CD14-positive monocyte (primary cell): ENCODE measurements at regions not wholly inside any gene's neighbourhood (a gene's known extent, or its start where the extent isn't known, plus 50 kb on each side); places are given as distances from the start of the nearest gene placed in this dataset.

Experiments
- DNase-seq, 3 donors: peaks; one replicate each; pipeline ENCODE4 v3.0.0-alpha.2; 2011 to 2022
- H2AFZ ChIP-seq: 2 replicates; pipeline ENCODE4 v1.6.0; 2012; ENCODE audit warnings: mild to moderate bottlenecking, low read depth, low read length, inconsistent platforms; ENCODE audit not compliant: insufficient read depth, poor library complexity, severe bottlenecking
- H3K27ac ChIP-seq, 2 donors: 1 replicate in 1 of 2; 2 replicates in 1 of 2; pipeline ENCODE4 v1.5.1; 2012 to 2013; ENCODE audit warnings: low read length in 2 of 2, control low read depth in 1 of 2, inconsistent platforms in 1 of 2, low read depth in 1 of 2, mild to moderate bottlenecking in 1 of 2
- H3K27me3 ChIP-seq, 2 donors: one replicate each; pipeline versions ENCODE4 v1.6.0 to v1.6.1; 2011 to 2013; ENCODE audit warnings: low read length in 2 of 2; ENCODE audit not compliant: control insufficient read depth in 2 of 2, insufficient read depth in 2 of 2
- H3K36me3 ChIP-seq, 2 donors: replicated peaks in 1 of 2; 1 replicate in 1 of 2; 2 replicates in 1 of 2; pipeline versions ENCODE4 v1.5.1 to v1.6.1; 2012 to 2013; ENCODE audit warnings: low read length in 2 of 2, control low read depth in 1 of 2, inconsistent platforms in 1 of 2, mild to moderate bottlenecking in 1 of 2; ENCODE audit not compliant: insufficient read depth in 2 of 2, control insufficient read depth in 1 of 2
- H3K4me1 ChIP-seq, 2 donors: 1 replicate in 1 of 2; 2 replicates in 1 of 2; pipeline versions ENCODE4 v1.5.1 to v1.6.1; 2012 to 2013; ENCODE audit warnings: low read length in 2 of 2, control low read depth in 1 of 2, inconsistent platforms in 1 of 2, mild to moderate bottlenecking in 1 of 2, moderate library complexity in 1 of 2; ENCODE audit not compliant: insufficient read depth in 2 of 2, control insufficient read depth in 1 of 2
- H3K4me2 ChIP-seq: replicated peaks from 2 replicates; pipeline ENCODE3; 2012; ENCODE audit warnings: low read length, moderate library complexity, mild to moderate bottlenecking; ENCODE audit not compliant: poor library complexity, severe bottlenecking; ENCODE audit errors: extremely low read depth
- H3K4me3 ChIP-seq, 3 experiments: fragments of 200-600 bp in 1 of 3; sonication (generic) in 1 of 3; replicated peaks in 1 of 3; 1 replicate in 2 of 3; 2 replicates in 1 of 3; pipeline ENCODE4 v1.5.1; 2011 to 2013; ENCODE audit warnings: low read length in 3 of 3, mild to moderate bottlenecking in 3 of 3, control low read depth in 2 of 3, low read depth in 2 of 3, inconsistent platforms in 1 of 3, moderate library complexity in 1 of 3
- H3K79me2 ChIP-seq: 2 replicates; pipeline ENCODE4 v1.6.0; 2012; ENCODE audit warnings: mild to moderate bottlenecking, control low read depth, inconsistent platforms, low read length, moderate library complexity; ENCODE audit not compliant: insufficient read depth
- H3K9ac ChIP-seq: 2 replicates; pipeline ENCODE4 v1.6.0; 2017; ENCODE audit warnings: low read length, mild to moderate bottlenecking; ENCODE audit not compliant: insufficient read depth, poor library complexity, severe bottlenecking
- H3K9me3 ChIP-seq, 2 donors: replicated peaks in 1 of 2; 1 replicate in 1 of 2; 2 replicates in 1 of 2; pipeline versions ENCODE4 v1.5.1 to v1.6.1; 2012 to 2013; ENCODE audit warnings: low read length in 2 of 2, control low read depth in 1 of 2; ENCODE audit not compliant: control insufficient read depth in 1 of 2, insufficient read depth in 1 of 2
- H4K20me1 ChIP-seq: 2 replicates; pipeline ENCODE4 v1.6.0; 2012; ENCODE audit warnings: mild to moderate bottlenecking, low read length, control low read depth, moderate library complexity; ENCODE audit not compliant: insufficient read depth
- H3K27ac Mint-ChIP-seq, 7 donors: one replicate each; pipeline ENCODE4 v1.8.0; 2020; ENCODE audit warnings: mild to moderate bottlenecking in 7 of 7, mixed read lengths in 7 of 7, moderate library complexity in 6 of 7, inconsistent platforms in 2 of 7
- H3K27me3 Mint-ChIP-seq, 3 donors: one replicate each; pipeline ENCODE4 v1.8.0; 2021 to 2022; ENCODE audit warnings: low read depth in 3 of 3, mild to moderate bottlenecking in 3 of 3, mixed read lengths in 3 of 3, moderate library complexity in 3 of 3, inconsistent platforms in 1 of 3
- H3K36me3 Mint-ChIP-seq, 2 donors: one replicate each; pipeline ENCODE4 v1.8.0; 2020; ENCODE audit warnings: mixed read lengths in 2 of 2, inconsistent platforms in 1 of 2, mild to moderate bottlenecking in 1 of 2
- H3K4me1 Mint-ChIP-seq: one replicate; pipeline ENCODE4 v1.8.0; 2020; ENCODE audit warnings: mild to moderate bottlenecking, mixed read lengths
- H3K4me3 Mint-ChIP-seq, 2 donors: one replicate each; pipeline ENCODE4 v1.8.0; 2020; ENCODE audit warnings: mild to moderate bottlenecking in 2 of 2, mixed read lengths in 2 of 2, moderate library complexity in 1 of 2
- H3K9me3 Mint-ChIP-seq, 7 donors: one replicate each; pipeline ENCODE4 v1.8.0; 2020 to 2022; ENCODE audit warnings: mixed read lengths in 7 of 7, mild to moderate bottlenecking in 6 of 7, moderate library complexity in 6 of 7, inconsistent platforms in 2 of 7
- CTCF ChIP-seq: fragments of 200-600 bp; IDR thresholded peaks from one replicate; pipeline ENCODE4 v1.8.0; 2022; ENCODE audit warnings: antibody characterized with exemption, mild to moderate bottlenecking
- WGBS: methylation state at CpG from one replicate; pipeline ENCODE4 v1.1.5; 2013; ENCODE audit warnings: missing lambda C conversion rate; ENCODE audit not compliant: insufficient coverage; 5-methylcytosine and 5-hydroxymethylcytosine counted together
- intact Hi-C, 2 donors: fragments of 100-400 bp; cut with micrococcal nuclease; formaldehyde crosslinking; loops; one replicate each; pipeline versions ENCODE4 v1.15.0 to v1.15.1; 2023

DNA sequence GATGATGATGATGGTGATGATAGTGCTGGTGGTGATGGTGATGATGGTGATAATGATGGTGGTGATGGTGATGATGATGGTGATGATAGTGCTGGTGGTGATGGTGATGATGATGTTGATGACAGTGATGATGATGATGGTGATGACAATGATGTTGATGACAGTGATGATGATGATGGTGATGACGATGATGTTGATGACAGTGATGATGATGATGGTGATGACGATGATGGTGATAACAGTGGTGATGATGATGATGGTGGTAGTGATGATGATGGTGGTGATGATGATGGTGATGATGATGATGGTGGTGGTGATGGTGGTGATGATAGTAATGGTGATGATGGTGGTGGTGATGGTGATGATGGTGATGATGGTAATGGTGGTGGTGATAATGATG, 80.1 kb upstream of the MXRA5 start:
- 100% methylated on average over 2 of the region's 2 CpGs for WGBS
- no peak overlapping the region for H3K27ac Mint-ChIP-seq
- no peak for TF ChIP-seq CTCF

GRCh38 chrX:3425031-3425430, 78.6 kb upstream of the MXRA5 start:
- Mint-ChIP-seq H3K27ac (no peak overlapping the region), H3K27me3 (peaks cover 0 to 2% (median 2%) of the 10 kb centered on the region in 3 donors), H3K4me1 (no peaks in the 10 kb centered on the region), H3K36me3 (no peaks in the 10 kb centered on the region), H3K9me3 (peaks cover 0 to 2% (median 0%) of the 10 kb centered on the region in 7 donors), H3K4me3 (no peak overlapping the region)
- no peaks in the 10 kb centered on the region for H4K20me1 ChIP-seq
- H3K4me2 ChIP-seq: no peak overlapping the region
- no peak overlapping the region for H2AFZ ChIP-seq
- H3K9me3 ChIP-seq: no peaks in the 10 kb centered on the region
- H3K79me2 ChIP-seq: no peaks in the 10 kb centered on the region
- WGBS: 100% methylated on average over 1 of the region's 6 CpGs
- H3K27me3 ChIP-seq: no peaks in the 10 kb centered on the region
- H3K4me1 ChIP-seq: no peaks in the 10 kb centered on the region
- intact Hi-C loops: no loop called here
- no peak overlapping the region for H3K9ac ChIP-seq
- no peak for TF ChIP-seq CTCF
- H3K36me3 ChIP-seq: no peaks in the 10 kb centered on the region
- DNase-seq: no peak
- H3K27ac ChIP-seq: no peak overlapping the region
- no peak overlapping the region for H3K4me3 ChIP-seq

More for the DNA sequence above, 80.1 kb upstream of the MXRA5 start:
- Histone ChIP-seq H3K9ac (no peak overlapping the region), H3K27ac (no peak overlapping the region), H3K79me2 (no peaks in the 10 kb centered on the region), H3K4me2 (no peak overlapping the region), H3K9me3 (no peaks in the 10 kb centered on the region), H3K4me3 (no peak overlapping the region), H2AFZ (no peak overlapping the region), H3K4me1 (no peaks in the 10 kb centered on the region), H4K20me1 (no peaks in the 10 kb centered on the region), H3K36me3 (no peaks in the 10 kb centered on the region), H3K27me3 (no peaks in the 10 kb centered on the region)
- Mint-ChIP-seq H3K4me1 (no peaks in the 10 kb centered on the region), H3K27me3 (peaks cover 0 to 2% (median 1%) of the 10 kb centered on the region in 3 donors), H3K4me3 (no peak overlapping the region), H3K36me3 (no peaks in the 10 kb centered on the region), H3K9me3 (peaks cover 0 to 2% (median 0%) of the 10 kb centered on the region in 7 donors)
- intact Hi-C loops: no loop called here
- DNase-seq: no peak
